T-helper 2 cell treated with Interferon-gamma antibody and Interleukin-4, amounts not matched to agents 100 ng/mL and 5 ng/mL, for 36 hours (primary cell): ENCODE measurements at regions not wholly inside any gene's neighbourhood (a gene's known extent, or its start where the extent isn't known, plus 50 kb on each side); places are given as distances from the start of the nearest gene placed in this dataset.
"Not testable (repeated sequence)": the region's sequence is repeated elsewhere in the genome, so short reads cannot be mapped to it uniquely, and the experiment has no call there.

Experiments
- intact Hi-C: fragments of 100-400 bp; cut with micrococcal nuclease; formaldehyde crosslinking; loops from one replicate; pipeline ENCODE4 v1.15.1; 2023

- intact Hi-C loops: no loop called here
These were observed 239.2 kb downstream of the ADGRD1 start for GRCh38 chr12:131192951-131193350.

DNA sequence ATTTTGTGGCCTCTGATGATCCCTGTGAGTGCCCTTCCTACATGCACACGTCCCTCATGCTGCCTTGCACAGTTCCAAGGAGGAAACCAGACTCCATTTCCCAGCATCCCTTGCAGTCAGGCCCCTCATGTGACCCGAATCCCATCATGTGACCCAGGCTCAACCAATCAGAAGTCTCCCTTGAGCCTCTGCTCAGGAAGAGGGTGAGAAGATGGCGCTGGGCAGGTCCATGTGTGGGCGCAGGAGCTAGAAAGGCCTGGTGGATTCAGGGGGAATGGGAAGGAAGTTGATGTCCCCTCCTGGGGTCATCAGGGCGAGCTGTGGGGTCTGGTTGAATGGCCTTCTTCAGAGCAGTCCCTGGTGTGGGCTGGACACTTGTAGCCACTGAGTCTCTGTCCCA lies 240.5 kb downstream of the ADGRD1 start:
- intact Hi-C loops: no loop called here

DNA sequence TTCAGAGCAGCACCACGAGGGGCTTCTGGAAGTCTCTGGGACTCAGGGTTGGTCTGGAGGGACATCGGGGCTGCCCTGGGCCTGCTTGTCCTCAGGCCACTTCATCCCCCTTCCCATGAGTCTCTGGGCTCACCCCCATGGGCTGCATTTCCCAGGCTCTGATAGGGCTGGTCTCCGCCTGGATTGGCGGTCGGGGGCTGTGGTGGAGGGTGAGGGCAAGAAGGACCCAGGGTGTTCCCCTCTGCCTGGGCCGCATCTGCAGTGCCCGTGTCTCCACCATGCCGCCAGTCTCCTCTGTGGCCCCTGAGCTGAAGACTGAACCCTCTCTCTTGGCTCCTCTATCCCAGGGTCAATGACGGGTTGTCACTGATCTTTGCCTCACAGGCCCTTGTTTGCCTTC lies 242.1 kb downstream of the ADGRD1 start:
- intact Hi-C loops: no loop called here

DNA sequence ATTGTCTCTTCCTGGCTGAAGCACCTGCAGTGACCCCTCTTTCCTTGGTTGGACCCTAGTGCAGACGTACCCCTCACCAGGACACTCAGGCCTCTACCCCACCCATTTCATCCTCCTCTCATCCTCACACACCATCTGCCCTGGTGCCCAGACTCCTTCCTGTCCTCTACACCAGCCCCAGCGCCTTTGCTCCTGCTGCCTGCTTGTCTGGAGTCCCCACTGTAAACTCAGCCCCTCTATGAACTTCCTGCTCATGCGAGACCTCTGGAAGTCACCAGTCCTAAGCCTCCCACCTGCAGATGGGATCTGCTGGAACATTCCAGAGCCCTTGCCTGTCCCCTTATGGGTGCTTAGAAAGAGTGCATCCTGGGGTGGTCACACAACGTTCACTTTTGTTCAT lies 242.5 kb downstream of the ADGRD1 start:
- intact Hi-C loops: no loop called here

- intact Hi-C loops: no loop called here
These were observed 243.8 kb downstream of the ADGRD1 start for GRCh38 chr12:131197490-131197889.

DNA sequence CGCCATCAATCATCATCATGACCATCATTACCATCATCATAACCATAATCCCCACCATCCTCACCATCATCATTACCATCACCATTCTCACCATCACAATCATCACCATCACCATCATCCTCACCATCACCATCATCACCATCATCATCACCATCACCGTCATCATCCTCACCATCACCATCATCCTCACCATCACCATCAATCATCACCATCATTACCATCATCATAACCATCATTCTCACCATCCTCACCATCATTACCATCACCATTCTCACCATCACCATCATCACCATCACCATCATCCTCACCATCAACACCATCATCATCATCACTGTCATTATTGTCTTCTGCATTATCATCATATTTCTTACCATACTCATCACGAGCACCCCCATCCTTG lies 245.5 kb downstream of the ADGRD1 start:
- intact Hi-C loops: no loop called here

DNA sequence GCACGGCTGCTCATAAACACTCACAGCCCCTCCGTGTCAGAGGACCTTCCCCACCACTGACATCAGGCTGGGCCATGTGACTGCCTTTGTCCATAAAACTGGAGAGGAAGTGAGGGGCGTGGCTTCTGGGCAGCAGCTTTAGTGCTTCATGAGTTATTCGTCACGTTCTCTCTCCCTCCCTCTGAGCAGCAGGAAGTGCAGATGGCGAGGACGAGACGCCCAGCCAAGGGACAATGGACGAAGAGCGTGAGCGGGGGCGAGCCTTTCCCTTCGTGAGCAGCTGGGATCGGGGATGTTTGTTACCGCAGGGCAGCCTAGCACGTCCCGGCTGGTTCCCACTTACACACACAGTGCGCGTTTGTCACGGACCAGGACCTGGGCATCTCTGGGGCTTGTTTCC lies 248.2 kb downstream of the ADGRD1 start:
- intact Hi-C loops: not testable (repeated sequence)

GRCh38 chr12:131202592-131203378 lies 249.1 kb downstream of the ADGRD1 start:
- intact Hi-C loops: no loop called here

- intact Hi-C loops: no loop called here
These were observed 250.1 kb downstream of the ADGRD1 start for GRCh38 chr12:131203666-131204415.

- intact Hi-C loops: no loop called here
These were observed 250.9 kb downstream of the ADGRD1 start for GRCh38 chr12:131204416-131205274.

DNA sequence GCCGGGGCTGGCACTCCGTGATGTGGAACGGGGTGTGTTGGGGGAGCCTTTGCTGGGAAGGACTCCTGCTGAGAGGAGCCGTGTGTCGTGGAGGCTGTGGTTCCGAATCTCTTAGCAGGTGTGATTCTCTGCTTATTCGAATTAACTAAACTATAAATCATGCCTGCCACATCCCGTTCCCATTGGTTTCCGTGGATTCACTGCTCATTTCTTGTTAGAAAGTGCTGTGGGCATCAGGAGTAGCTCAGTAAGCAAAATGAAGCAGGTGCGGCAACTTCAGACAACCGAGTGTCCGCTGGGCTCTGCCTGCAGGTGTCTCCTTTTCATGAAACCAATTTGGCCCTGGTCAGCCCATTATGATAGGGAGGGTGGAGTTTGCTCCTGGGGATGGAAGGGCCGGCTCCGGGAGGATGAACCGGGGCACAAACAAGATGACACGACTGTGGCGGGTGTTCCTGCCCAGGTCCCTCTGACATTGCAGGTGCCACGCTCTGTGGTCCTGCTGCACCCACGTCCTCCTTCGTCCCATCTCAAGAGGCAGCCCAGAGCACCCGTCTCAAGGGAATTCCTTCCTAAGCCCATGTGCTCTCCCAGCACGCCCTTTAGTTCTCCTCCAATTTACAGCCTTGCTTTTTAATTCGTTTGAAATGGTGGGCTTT lies 251.7 kb downstream of the ADGRD1 start:
- intact Hi-C loops: not testable (repeated sequence)

DNA sequence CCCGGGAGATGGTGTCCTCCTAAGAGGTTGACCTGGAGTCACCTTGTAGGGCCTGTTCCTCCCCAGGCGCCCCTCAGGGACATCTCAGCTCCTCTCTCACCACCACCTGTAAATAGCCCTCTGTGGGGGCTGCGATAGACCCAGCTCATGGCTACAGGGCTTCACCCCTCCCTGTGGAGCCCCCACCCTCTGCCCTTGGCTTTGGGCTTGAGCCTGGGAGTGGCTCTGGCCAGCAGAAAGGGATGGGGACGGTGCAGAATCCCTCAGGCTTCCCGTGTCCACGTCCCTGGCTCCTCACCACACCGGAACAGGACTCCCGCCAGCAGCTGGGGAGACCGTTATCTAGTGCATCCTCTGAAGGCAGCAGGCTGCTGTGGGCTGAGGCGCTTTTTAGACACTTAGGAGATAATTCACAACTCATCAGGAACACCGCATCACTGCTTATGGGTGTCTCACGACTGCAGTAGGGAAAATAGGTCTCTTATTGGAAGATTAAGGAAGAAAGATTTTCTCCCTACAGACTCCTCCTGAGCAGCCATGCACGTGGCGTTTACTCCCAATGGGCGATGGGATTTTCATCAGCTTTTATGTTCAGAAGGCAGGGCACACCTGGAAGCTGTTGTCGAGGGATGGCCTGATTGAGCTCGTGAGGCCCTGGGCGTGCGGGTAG lies 253.1 kb downstream of the ADGRD1 start:
- intact Hi-C loops: not testable (repeated sequence)

DNA sequence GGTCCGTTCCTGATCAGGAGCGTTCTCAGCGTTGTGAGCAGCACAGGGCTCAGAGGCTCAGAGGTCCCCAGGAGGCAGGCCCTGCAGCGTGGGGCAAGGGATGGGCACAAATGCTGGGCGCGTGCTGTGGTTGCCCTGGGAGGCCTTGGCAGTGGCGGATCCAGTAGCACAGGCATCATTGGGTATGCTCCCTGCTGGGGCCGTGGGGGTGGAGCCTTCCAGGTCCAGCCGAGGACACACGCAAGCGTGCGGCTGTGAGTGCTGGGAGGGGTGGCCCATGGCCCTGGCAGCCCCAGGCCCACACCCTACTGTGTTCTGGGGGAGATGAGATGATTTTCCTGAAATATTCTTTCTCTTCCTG lies 253.6 kb downstream of the ADGRD1 start:
- intact Hi-C loops: not testable (repeated sequence)

- intact Hi-C loops: not testable (repeated sequence)
These were observed 254.1 kb downstream of the ADGRD1 start for GRCh38 chr12:131207841-131208240.

GRCh38 chr12:131208425-131208824 lies 254.7 kb downstream of the ADGRD1 start:
- intact Hi-C loops: no loop called here

GRCh38 chr12:131209082-131210070 lies 255.7 kb downstream of the ADGRD1 start:
- intact Hi-C loops: no loop called here

DNA sequence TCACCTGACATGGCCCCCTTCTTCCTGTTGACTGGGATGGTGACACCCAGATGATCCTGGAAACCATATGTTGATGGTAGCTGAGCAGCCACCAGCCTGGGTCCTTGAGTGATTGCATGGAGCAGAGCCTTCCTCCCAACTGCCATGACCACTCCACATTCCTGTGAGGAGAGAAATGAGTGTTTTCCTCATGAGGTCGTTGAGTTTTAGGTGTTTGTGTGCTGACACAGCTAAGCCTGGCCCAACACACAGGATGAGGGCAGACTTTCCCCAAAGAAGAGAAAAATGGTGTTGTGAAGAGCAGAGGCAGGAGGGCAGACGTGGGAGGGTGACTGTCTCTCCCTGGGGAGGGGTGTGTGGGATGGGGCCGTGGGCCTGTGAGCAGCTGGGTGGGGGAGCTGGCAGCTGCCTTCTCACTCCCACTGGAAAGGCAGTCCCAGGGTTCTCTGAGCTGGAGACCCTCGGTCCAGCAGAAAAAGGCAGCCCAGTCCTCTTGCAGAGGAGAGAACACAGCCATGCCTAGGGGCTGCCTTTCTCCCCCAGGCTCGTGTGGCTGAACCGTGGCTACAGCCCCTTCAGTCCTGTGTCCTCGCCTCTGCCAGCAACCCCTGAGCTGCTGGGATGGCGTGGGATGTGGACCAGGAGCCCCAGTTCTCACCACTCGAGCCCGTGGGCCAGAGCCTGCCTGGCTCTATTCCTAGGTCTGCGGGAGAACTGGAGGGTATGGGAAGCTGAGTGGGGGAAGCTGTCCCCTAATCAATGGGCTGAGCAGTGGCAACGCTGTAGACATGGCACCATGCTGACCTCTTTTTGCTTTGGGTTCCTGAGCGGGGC lies 257.0 kb downstream of the ADGRD1 start:
- intact Hi-C loops: no loop called here

DNA sequence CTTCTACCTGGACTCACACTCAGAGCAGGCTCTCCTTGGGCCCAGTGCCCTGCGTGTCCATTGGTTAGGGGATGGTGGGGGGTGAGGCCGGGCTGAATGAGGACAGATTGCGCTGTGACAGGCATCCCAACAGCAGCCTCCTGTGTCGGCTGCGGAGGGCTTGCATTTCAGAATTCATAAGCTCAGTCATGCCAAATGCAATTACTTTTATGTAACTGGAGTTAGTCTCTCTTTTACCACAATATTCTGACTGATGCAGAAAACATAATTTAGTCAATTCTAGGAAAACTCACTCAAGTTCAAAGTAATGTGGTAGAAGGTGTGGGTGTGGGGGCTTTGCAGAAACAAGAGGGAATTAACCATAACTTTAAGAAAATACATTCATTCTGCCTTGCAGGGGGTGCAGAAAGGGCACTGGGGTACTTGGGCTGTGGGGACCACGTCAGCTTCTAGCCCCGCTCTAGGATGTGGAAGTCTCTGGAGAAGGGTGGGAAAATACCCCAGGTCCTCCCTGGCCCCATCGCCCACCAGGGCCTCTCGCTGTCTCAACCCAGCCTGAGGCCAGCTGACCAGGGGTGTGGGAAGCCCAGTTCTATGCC lies 257.7 kb downstream of the ADGRD1 start:
- intact Hi-C loops: no loop called here
